PC-3 (cell line): ENCODE measurements at regions not wholly inside any gene's neighbourhood (a gene's known extent, or its start where the extent isn't known, plus 50 kb on each side); places are given as distances from the start of the nearest gene placed in this dataset.

ENCODE experiments used
- EZH2 ChIP-seq: fragments of 300-600 bp; sonication (generic); IDR thresholded peaks from one replicate; pipeline ENCODE4 v1.6.1; 2017; ENCODE audit warnings: antibody characterized with exemption, mild to moderate bottlenecking, low read length; ENCODE audit not compliant: unreplicated experiment
- EZH2phosphoT487 ChIP-seq: fragments of 300-600 bp; sonication (generic); IDR thresholded peaks from 2 replicates; pipeline ENCODE4 v1.6.1; 2018; ENCODE audit warnings: mild to moderate bottlenecking, antibody characterized with exemption, low read length, borderline replicate concordance
- TF ChIP-seq, protein P1 (sequence below): fragments of 300-600 bp; sonication (generic); conservative IDR thresholded peaks from 2 replicates; pipeline ENCODE4 v1.5.1; 2017; ENCODE audit warnings: antibody characterized with exemption, low read depth, mild to moderate bottlenecking, low read length

DNA sequence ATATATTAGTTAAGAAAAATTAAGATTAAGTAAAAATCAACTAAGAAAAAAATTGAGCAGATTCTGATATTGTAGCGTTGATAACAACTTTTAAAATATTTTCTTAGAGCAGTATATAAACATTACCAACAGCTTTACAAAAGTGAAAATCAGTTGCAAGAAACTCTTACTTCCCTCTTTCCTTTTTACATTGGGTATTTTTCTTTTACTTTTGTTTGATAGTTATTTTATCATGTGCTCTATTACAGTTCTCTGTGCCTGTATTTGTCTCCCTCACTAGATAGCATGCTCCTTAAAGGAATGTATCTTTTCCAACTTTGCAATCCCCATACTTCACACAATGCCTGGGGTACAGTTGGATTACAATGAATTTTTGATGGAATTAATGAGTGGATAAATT is 87.5 kb upstream of the P3H2 start:
- TF ChIP-seq, protein P1, sequence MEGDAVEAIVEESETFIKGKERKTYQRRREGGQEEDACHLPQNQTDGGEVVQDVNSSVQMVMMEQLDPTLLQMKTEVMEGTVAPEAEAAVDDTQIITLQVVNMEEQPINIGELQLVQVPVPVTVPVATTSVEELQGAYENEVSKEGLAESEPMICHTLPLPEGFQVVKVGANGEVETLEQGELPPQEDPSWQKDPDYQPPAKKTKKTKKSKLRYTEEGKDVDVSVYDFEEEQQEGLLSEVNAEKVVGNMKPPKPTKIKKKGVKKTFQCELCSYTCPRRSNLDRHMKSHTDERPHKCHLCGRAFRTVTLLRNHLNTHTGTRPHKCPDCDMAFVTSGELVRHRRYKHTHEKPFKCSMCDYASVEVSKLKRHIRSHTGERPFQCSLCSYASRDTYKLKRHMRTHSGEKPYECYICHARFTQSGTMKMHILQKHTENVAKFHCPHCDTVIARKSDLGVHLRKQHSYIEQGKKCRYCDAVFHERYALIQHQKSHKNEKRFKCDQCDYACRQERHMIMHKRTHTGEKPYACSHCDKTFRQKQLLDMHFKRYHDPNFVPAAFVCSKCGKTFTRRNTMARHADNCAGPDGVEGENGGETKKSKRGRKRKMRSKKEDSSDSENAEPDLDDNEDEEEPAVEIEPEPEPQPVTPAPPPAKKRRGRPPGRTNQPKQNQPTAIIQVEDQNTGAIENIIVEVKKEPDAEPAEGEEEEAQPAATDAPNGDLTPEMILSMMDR, result no peak
- TF ChIP-seq EZH2 (no peak), EZH2phosphoT487 (no peak)
